DND-41 (cell line): ENCODE measurements at regions not wholly inside any gene's neighbourhood (a gene's known extent, or its start where the extent isn't known, plus 50 kb on each side); places are given as distances from the start of the nearest gene placed in this dataset.

Source experiments
- CTCF ChIP-seq: IDR thresholded peaks from 2 replicates; pipeline ENCODE4 v1.5.1; 2012; ENCODE audit warnings: borderline replicate concordance, low read length, moderate library complexity, mild to moderate bottlenecking; ENCODE audit not compliant: poor library complexity, severe bottlenecking; ENCODE audit errors: extremely low read depth
- EZH2 ChIP-seq: IDR thresholded peaks from 3 replicates; pipeline ENCODE4 v1.6.1; 2012; ENCODE audit warnings: borderline replicate concordance, low read depth, mild to moderate bottlenecking, moderate library complexity, low read length, inconsistent platforms; ENCODE audit not compliant: severe bottlenecking

DNA sequence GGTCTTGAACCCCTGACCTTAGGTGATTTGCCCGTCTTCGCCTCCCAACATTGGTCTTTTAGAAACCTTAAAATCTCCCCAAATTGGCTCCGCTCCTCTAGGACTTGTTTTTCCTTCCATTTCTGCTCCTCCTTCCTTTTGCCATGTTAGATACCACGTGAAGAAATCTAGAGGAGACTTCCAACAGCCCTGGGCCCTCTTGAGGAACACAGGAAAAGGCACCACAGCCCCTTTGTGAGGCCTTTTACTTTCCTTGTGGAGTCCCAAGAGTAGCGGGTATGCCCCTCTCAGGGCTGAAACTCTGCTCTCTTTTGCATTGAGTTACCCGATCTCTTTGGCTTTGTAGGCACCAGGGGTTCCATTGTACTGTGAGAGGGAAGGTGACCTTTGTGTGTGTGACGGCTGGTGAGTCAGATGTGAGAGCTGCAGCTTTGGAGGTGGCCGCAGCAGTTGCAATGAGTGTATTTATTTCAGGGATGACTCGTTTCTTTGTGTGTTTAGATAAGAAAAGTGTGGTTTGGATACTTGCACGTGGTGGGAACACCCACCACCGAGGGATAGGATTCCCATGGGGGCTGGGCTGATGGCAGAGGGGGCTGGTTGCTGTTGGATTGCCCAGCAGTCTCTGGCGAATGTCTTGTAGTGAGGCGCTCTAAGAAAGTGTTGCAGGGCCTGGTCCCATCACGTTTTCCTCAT is 218.4 kb upstream of the HS6ST1 start:
- no peak for TF ChIP-seq CTCF
- TF ChIP-seq EZH2, result no peak
